ENCODE measurements at regions not wholly inside any gene's neighbourhood (a gene's known extent, or its start where the extent isn't known, plus 50 kb on each side); places are given as distances from the start of the nearest gene placed in this dataset.

DNA sequence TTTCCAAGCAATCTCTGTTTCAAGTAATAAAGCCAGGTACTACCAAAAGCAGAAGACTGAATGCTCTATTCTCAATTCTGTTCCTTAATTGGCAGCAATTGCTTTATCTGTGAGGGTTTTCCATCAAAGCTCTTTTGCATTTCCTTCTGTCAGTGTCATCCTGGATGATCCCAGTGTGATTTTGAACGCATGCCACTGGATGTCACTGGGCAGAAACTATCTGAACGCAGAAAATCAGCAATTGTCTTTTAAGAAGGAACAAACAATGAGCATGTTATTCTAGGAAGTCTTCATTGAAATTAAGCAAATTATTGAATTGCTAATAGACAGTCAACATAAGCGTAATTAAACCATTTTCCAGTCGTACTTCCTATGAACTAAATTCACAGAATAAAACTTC, 259.0 kb upstream of the REG3G start:
- TF ChIP-seq, protein P1, sequence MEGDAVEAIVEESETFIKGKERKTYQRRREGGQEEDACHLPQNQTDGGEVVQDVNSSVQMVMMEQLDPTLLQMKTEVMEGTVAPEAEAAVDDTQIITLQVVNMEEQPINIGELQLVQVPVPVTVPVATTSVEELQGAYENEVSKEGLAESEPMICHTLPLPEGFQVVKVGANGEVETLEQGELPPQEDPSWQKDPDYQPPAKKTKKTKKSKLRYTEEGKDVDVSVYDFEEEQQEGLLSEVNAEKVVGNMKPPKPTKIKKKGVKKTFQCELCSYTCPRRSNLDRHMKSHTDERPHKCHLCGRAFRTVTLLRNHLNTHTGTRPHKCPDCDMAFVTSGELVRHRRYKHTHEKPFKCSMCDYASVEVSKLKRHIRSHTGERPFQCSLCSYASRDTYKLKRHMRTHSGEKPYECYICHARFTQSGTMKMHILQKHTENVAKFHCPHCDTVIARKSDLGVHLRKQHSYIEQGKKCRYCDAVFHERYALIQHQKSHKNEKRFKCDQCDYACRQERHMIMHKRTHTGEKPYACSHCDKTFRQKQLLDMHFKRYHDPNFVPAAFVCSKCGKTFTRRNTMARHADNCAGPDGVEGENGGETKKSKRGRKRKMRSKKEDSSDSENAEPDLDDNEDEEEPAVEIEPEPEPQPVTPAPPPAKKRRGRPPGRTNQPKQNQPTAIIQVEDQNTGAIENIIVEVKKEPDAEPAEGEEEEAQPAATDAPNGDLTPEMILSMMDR (IDR thresholded peaks at IDR 0.05) = no peak
- no peak for TF ChIP-seq POLR2AphosphoS5 (IDR thresholded peaks at IDR 0.05)
